ENCODE measurements at regions not wholly inside any gene's neighbourhood (a gene's known extent, or its start where the extent isn't known, plus 50 kb on each side); places are given as distances from the start of the nearest gene placed in this dataset.

DNA sequence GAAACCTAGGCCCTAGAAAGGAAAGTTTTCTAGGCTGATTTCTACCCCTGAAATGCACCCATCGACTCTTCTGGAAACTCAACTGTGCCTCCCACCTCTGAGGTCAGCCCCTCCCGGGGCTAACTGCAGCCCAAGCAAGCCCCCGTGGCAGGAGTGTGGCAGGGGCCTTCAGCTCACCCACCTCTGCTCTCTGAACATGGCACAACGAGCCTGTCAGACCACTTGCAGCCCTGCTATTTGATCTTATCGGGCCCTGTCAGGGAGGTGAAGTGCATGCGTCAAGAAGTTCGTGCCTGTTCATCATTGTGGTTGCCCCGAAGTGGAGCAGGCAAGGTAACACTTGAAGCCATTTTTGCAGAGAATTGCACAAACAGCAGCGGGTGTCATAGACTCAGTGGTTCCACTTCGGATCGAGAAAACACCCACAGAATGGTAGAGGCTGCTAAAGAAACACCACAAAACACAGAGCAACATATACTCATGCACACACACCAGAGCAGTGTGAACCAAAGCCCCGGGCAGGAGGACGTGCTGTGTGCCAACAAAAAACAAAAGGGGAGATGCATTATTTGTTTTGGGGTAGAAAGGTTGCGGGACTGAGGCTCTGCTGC, 262.7 kb downstream of the ETS1 start:
- DNase-seq: no peak

DNA sequence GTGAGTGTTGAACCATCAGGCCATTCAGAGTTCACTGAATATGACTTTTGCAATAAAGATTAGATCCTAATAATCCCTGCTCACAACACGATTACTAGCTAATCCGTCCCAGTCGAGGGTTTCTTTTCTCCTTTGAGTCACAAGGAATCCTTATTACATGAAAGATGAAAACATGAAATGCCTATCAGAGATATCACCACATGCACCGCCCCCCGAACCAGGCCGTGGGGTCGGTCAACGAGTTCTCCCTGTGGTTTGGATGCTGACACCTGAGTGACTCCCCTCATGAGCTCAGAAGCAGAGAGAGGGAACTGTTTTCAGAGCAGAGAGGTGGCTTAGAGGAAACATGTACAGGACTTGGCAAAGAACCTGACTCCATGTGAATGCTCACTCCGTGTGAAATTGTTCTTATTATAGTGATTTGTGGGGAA, 263.3 kb downstream of the ETS1 start:
- no peak for DNase-seq

DNA sequence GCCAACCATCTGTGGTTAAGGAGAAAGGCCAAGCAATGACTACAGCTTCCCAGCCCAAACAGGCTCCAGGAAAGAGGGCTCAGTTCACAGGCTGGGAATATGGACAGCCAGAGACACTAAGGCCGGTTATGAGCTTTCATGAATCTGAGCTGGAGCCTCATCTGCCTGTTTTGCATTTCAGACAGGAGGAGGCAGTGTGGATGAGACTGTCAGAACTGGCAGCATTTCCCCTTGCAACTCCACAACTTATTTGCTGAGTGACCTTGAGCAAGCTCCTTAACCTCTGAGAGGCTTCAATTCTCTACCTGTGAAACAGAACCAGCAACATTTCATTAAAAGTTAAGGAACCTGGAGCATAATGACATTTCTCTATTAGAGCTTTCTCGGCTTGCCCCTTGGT, 264.0 kb downstream of the ETS1 start:
- DNase-seq: no peak

DNA sequence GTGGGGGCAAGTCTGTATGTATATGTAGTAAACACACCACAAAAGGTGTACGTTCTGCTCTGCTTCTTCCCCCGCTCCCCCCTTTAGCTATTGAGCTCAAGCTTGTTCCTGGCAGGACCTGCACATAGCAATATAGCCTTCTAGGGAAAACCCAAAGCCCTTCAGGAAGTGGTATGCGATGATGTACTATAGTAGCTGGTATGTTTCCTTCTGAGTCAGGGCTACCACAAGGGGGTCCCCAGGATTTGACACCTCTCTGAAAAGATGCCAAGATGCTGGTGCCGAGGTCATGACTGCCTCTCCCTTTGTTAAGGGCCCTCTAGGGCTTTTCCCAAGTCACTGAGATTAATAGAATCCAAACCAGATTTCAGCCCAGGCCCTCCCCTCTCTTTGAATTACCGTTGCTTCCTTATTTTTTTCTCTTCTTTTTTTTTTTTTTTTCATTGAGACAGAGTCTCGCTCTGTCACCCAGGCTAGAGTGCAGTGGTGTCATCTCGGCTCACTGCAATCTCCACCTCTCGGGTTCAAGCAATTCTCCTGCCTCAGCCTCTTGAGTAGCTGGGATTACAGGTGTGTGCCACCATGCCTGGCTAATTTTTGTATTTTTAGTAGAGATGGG, 268.4 kb downstream of the ETS1 start:
- DNase-seq: peak; percentile 67

DNA sequence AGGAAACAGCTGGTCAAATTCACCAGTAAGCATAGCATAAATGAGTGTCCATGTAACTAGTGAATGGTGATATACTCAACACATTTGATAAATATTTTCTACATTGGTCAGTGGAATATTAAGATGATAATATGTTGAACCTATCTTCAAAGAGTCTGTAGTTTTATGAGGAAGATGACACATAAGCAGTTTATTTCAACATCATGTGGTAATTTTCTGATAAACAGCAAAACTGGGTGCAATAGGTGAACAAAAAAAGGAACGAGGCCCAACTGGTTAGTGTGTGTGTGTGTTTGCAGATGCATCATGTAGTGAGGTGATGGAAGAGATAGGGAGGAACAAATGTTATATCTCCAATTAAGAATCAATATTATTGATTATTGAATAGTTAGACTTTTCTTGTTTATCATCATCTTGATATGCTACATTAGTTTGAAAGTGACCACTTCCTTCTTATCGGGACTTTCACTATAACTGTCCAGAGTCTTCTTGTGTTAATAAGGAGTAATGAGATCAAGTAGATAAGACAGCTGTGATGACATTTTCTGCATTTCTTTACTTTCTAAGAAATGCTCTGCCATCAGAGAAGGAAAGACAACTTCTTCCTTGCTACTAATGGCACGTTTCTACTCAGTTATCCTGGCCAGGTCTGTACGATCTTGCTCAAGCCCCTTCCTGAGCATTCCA, 270.7 kb downstream of the ETS1 start:
- peak; percentile 51 for DNase-seq

DNA sequence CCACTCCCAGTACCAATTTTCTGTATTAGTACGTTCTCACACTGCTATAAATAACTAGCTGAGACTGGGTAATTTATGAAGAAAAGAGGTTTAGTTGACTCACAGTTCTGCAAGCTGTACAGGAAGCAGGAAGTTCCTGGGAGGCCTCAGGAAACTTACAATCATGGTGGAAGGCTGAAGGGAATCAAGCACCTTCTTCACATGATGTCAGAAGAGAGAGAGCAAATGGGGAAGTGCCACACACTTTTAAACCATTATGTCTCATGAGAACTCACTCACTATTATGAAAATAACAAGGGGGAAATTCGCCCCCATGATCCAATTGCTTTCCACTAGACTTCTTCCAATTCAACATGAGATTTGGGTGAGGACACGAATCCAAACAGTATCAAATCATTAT, 271.4 kb downstream of the ETS1 start:
- peak; percentile 25 for DNase-seq

DNA sequence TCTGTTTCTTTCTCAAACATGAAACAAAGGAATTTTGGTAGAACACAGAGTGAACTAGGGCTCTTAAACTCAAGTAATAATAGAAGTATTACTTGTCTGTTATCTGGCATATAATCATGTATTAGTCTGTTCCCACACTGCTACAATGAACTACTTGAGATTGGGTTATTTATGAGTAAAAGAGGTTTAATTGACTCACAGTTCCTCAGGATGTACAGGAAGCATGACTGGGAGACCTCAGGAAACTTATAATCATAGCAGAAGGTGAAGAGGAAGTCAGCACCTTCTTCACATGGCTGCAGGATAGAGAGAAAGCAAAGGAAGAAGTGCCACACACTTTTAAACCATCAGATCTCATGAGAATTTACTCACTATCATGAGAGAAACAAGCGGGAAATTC, 273.4 kb downstream of the ETS1 start:
- DNase-seq: no peak

DNA sequence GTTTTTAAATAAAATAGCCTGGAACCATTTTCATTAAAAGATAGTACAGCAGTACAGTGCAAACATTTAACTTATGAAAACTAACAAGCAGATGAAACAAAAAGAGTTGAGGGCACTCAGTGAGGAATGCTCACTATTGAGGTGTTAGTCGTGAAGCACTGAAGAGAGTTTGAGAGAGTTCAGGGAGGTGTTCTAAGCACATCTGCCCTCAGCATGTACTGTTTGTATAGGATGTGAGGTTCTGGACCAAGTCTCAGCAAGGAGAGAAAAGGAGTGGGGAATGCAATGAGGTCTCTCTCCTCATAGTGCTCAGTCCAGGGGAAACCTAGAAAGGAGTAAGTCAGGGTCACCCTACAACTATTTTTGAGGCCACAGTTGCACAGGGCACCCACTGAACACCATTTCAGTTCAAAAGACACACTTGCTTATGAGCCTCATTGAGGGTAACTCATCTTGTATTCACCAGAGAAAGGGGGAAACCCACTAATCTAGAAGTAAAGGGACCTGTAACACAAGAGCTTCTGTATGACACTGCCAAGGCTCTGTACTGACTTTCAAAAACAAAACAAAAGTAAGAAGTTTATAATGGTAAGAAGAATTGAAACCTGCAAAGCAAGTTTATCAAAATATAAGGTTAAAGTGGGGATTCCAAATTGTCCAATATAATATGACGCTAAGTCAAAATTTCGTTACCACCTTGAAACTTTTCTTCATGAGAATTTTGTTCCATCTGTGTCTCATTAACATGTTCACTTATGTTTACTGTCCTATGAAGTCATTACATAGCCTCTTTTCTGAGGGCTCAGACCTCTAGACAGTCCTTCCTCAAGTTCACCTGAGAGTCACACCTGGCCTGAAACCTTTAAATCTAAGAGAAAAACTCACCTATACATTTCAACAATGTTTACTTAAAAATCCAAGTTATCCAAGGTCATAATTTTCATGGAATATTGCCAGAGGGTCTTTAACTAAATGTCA, 275.3 kb downstream of the ETS1 start:
- DNase-seq: no peak

DNA sequence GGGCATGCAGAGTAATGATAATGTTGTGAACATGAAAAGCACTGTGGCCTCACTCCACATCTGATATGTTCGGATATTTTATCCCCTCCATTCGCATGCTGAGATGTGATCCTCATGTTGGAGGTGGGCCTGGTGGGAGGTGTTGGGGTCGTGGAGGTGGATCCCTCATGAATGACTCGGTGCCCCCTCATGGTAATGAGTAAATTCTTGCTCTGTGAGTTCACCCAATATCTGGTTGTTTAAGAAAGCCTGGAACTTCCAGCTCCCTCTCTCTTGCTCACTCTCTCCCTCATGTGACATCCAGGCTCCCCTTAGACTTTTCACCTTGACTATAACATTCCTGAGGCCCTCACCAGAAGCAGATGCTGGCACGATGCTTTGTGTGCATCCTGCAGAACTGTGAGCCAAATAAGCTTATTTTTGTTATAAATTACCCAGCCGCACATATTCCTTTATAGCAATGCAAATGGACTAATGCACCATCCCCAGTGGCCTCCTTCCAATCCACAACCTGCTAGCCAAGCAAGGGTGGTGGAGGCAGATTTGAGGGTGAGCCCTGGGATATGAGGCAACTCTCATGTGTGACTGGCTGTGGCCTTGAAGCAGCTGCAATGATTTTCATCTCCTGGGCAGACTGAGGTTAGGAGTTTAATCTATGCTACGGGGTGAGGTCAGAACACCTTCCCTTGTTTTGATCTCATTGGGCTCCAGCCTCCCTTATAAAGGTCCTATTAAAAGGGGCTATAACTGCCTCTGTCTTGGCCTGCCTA, 276.5 kb downstream of the ETS1 start:
- no peak for DNase-seq

DNA sequence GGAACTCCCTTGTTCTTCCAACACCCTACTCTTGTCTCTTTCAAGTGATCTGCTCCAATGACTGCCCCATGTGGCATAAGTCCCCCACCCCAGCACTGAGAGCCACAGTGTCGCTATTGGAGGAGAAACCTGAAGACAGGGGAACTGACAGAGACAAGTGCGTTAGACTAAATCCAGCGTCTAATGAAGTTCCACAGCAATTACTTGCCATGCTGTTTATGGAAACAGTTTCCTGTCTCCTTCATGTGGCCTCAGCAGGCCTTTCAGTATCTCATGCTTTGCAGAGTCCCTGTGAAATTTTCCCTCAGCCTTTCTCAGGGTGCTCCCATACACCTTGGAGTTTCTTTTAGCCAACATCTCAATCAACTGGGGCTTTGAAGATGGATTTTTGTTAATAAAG, 277.4 kb downstream of the ETS1 start:
- no peak for DNase-seq

DNA sequence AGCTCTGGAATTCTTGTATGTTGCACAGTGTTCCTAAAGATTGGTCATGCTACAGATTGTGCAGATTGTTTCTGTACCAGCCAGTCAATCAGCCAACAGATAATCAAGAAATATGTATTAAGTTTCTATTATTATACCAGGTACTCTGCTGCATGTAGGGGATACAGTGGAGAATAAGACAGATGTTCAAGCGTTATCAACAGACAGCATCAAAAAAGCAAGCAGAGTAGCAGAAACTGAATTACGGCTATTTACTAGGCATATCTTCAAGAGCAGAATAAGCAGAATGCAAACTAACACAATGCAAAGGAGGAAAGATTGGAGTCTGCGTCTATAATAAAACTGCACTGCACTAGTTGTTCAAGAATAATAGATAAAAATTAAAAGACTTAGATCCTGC, 278.6 kb downstream of the ETS1 start:
- DNase-seq: no peak

DNA sequence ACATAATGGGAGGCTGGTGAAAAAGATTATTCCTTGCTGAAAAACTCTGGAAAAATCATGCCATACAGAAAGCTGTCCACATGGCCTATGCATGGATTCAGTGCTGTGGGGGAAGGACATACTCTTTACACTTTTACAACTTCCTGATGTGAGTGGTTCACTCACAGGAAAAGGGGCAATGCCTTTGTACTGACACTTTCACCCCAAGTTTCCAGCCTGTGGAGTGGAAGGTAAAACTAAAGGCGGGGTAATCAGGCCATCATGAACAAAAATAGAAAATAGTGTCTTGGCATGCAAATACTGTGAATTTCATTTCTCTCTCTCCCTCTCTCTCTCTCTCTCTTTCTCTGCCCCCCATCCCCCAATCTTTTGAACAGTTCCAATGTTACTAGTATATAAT, 281.8 kb downstream of the ETS1 start:
- DNase-seq: no peak

DNA sequence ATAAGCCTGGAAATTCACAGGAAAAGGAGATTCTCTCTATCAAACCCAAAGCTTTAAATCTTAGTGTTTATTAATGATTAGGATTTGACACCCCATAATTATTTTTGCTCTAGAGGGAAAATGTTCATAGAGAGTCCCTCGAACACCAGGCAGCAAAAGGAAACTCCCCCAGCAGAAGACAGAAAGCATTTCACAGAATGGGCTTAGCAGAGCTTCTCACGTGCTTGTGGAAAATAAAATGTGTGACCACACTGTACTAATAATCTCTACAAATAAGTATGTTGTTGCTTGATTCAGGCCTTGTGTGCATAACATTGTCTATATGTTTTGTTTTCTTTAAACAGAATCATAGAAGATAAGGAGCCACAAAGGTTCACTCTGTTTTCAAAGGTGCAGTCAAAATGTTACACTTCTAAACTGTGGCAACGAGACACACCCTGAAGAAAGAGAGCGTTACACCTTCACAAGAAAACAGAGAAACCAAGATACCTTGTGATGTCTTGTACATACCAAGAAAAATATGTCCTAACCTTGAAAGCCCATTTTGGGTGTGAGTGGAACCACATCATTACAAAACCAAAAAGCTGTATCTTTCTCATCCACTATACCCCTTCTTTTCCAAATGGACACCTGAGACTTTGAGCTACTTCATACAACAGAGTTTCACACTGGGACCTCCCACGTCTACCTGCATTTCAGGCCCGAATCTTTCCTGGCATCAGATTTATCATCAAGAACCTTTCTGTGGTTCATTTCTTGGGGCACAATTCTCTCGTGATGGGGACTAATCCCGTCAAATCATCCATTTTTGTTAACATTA, 282.5 kb downstream of the ETS1 start:
- no peak for DNase-seq

DNA sequence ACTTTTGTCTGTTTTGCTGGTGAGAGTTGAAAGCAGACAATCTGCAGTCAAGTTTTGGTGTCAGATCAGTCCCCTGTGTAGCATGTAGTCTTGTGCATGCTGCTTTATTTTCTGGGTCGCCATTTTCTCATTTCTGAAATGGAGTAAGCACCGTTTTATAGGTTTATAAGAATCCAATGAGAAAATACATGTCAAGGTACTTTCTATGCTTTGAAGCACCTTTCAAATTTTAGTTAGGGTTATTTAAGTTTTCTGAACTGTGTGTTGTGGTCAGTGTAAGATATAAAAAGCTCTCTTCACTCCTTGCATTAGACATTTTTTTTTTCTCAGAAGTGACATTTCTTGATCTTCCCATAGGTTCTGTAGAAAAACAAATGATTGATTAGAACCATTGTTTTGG, 283.2 kb downstream of the ETS1 start:
- DNase-seq: no peak

DNA sequence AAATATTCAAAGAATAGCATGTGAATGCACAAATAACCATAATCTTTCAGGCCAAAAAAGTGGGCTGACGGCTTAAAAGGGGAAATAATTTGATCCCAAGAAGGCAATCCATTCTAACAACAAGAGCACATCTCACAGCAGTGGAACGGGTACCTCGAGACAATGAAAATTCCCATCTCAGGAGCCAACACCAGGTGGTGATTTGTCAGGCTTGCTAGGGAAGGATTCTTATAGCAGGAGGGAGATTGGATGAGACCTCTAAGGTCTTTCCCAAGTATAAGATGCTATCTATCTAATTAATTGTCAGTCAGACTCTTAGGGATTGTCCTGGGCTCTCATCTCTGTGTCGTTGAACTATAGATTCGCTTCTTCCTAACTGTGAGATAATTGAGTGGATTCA, 284.0 kb downstream of the ETS1 start:
- no peak for DNase-seq

DNA sequence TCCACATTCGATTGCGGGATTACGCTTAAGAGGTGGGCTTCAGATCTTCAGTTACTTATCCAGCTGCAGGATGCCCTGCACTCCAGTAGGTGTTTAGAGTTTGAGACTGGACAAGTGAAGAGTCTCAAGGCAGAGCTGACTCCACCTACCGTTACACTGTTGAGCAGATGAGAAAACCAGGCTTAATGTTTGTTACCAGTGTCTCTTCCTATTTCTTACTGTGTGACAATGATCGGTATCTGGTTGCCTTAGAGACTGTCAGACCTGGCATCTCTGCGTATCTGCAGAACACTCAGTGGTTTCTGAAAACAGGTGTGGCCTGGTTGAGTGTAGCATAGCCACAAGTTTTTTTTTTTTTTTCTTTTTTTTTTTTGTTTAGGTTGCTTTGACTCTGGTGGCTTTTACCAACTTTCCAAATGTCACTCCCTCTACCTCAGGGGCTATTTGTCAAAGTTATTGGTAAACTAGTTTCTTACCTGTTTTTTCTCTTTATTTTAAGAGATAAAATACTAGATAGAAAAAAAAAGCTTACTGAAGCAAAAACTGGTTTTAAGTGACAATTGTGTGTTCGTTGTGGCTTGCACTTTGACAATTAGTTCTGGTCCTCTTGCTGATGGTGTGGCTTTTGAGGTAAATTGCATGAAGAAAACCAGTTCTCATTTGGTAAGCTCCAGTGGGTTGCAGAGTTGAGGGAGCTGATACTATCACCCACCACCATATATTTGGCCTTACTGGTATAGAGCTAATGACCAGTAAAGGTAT, 284.8 kb downstream of the ETS1 start:
- DNase-seq: no peak

DNA sequence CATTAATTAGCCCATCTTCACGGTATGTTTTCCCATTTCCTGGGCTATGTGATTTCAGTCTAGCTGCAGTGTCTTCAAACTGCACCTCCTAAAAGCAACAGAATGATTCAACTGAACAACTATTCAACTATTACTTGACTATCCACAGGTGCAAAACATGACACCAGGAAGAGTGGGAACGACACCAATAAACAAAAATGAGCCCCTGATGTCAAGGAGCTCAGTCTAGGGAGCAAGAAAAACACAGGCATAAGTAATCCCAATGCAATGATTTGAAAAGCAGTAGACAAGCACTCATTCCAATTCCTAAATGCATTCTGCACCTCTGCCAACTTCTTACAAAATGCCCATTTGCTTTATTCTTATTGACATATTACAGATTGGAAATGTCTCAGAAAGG, 285.6 kb downstream of the ETS1 start:
- no peak for DNase-seq

DNA sequence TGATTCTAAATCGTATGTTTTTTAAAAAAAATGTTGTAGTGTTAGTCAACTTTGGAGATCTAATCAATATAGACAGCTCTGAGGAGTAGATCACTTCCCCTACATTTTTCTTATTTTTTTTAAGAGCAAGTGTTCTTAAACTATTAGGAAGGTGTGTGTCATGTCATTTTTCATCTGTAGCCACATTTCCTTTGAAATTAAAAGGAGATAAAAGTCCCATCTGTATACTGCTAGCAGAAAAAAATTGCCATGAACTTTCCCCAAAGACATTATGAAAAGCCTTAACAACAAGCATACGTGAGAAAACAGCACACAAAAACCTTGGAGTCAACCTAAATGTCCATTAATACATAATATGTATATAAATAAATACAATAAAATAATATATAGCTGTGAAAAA, 286.6 kb downstream of the ETS1 start:
- no peak for DNase-seq

DNA sequence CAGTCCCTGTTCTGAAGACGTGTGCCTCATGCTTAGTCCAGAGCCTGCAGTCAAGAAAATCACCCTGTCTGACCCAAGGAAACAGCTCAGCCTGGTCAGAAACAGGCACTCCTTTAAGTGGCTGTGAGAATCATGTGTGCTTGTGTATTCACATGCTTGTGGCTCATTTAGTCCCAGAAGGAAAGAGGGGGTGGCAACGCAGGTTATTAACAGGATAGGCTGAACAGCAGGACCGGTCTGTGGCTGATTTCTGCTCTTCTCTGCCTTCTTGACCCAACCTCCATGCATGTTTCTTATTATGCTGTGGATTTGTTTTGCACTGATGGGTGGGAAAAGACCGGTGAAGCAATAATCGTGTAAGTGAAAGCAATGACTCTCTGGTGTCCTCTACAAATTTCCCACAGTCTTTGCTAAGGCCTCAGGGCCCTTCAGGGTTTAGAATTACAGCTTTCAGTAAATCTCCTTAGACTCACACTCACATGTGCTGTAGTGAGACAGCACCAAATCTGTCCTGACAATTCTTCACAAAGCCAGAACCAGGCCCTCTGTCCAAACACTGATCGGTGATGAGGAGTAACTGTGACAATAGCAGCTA, 288.1 kb downstream of the ETS1 start:
- DNase-seq: no peak

DNA sequence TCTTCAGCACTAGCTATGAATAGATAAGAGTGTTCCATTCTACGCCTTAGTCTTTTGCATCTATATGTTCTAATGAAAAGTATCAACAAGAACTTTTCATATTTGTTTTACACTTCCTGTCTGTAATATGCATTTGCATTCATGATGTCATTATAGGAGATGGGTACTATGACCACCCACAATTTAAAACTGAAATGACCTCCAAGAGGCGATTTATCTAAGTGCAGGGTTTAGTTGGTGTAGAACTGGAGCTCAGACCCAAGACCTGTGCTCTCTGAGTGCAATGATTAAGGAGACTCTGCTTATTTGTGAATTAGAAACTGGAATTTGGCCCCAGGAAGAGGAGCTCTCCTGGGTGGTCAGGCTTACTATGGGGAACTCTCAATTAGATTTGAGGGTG, 289.1 kb downstream of the ETS1 start:
- no peak for DNase-seq

DNA sequence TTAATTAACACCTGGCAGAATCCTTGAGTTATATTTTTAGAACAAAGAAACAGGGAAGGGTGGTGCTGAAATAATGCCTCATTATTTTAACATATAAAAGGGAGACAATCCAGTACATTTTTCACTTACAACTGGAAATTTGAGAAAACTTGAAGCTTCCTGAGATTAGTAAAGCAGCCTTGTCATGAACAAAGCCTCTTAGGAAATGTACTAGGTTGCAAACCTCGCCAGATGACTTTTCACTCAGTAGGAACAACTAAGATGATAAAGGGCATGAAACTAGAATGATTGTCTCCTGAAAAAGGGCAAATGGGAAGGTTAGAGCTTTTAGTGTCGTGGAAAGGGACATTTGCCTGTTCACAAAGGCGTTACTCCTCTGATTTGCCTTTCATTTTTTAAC, 289.6 kb downstream of the ETS1 start:
- no peak for DNase-seq
